ENCODE measurements at regions not wholly inside any gene's neighbourhood (a gene's known extent, or its start where the extent isn't known, plus 50 kb on each side); places are given as distances from the start of the nearest gene placed in this dataset.

GRCh38 chr6:10271982-10272381, 142.9 kb downstream of the TFAP2A start:
- no peak for TF ChIP-seq POLR2A (IDR thresholded peaks at IDR 0.05; ENCODE audit: low read depth, low read length)
- TF ChIP-seq CTCF (conservative IDR thresholded peaks at IDR 0.05; ENCODE audit: low read depth, low read length), result no peak
- no peak for TF ChIP-seq MXI1 (IDR thresholded peaks at IDR 0.05; ENCODE audit: borderline replicate concordance, low read depth, low read length)
- TF ChIP-seq ELK1 (IDR thresholded peaks at IDR 0.05; ENCODE audit: borderline replicate concordance, low read depth, low read length), result no peak
- TF ChIP-seq USF2 (IDR thresholded peaks at IDR 0.05; ENCODE audit: low read depth, low read length), result no peak
- TF ChIP-seq RFX5 (IDR thresholded peaks at IDR 0.05; ENCODE audit: low read depth, low read length), result no peak
- TF ChIP-seq FOS (IDR thresholded peaks at IDR 0.05; ENCODE audit: low read depth, low read length), result no peak
- no peak for TF ChIP-seq CEBPB (IDR thresholded peaks at IDR 0.05; ENCODE audit: low read depth, low read length)
- TF ChIP-seq SMC3 (IDR thresholded peaks at IDR 0.05; ENCODE audit: low read depth, low read length), result no peak
- TF ChIP-seq NFE2L2 (IDR thresholded peaks at IDR 0.05; ENCODE audit: low read depth, low read length), result no peak
- TF ChIP-seq CHD1 (IDR thresholded peaks at IDR 0.05; ENCODE audit: low read depth, low read length), result no peak
